ENCODE measurements at regions not wholly inside any gene's neighbourhood (a gene's known extent, or its start where the extent isn't known, plus 50 kb on each side); places are given as distances from the start of the nearest gene placed in this dataset.

DNA sequence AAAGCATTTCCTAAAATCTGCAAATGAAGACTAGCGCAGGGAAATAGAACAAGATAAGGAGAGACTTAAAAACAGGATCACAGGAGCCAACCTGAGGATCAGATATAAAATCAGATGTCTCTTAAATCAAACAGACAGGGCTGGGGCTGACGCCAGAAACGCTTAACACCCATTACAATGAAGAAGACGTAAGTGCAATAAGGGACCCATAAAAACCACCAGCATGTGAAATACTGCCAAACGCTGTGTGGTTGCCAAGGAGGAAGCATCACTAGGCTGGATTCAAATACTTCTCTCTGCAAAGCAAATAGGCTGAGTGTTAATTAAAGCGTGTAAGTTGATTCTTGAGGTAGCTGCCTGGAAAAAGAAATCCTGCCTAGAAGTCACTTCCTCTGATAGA is 74.4 kb upstream of the ATP10B start:
- CTCF ChIA-PET = no interaction called here
- Histone ChIP-seq H3K27me3 (ENCODE audit: control insufficient read depth, insufficient read depth, low read length) (no peaks in the 10 kb centered on the region), H3K4me3 (ENCODE audit: low read depth, low read length) (no peak overlapping the region), H3K9me3 (ENCODE audit: control insufficient read depth, insufficient read depth, low read length) (no peaks in the 10 kb centered on the region), H3K27ac (ENCODE audit: low read depth, low read length) (no peak overlapping the region)
- POLR2A ChIA-PET = no interaction called here
- DNase-seq (ENCODE audit: low read depth, low spot score) = no peak
- TF ChIP-seq, protein P1, sequence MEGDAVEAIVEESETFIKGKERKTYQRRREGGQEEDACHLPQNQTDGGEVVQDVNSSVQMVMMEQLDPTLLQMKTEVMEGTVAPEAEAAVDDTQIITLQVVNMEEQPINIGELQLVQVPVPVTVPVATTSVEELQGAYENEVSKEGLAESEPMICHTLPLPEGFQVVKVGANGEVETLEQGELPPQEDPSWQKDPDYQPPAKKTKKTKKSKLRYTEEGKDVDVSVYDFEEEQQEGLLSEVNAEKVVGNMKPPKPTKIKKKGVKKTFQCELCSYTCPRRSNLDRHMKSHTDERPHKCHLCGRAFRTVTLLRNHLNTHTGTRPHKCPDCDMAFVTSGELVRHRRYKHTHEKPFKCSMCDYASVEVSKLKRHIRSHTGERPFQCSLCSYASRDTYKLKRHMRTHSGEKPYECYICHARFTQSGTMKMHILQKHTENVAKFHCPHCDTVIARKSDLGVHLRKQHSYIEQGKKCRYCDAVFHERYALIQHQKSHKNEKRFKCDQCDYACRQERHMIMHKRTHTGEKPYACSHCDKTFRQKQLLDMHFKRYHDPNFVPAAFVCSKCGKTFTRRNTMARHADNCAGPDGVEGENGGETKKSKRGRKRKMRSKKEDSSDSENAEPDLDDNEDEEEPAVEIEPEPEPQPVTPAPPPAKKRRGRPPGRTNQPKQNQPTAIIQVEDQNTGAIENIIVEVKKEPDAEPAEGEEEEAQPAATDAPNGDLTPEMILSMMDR (IDR thresholded peaks at IDR 0.05; ENCODE audit: low read depth, low read length) = no peak

DNA sequence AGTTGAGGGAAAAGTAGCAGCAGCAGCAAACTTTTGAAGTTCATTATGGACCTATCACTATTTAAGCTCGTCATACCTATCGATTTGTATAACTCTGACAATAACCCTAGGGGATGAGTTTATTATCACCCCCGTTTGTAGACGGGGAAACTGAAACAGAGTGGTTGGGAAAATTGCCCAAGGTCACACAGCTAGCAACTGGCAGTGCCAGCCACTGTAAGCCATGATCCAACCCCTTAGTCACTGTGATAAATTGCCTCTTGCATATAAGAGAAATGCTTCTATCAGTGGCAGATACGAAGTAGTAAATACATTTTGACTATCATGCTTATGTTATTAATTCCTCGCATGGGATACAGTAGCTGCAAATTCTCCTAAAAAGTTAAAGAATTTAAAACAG is 73.3 kb upstream of the ATP10B start:
- ChIA-PET CTCF (no interaction called here), POLR2A (no interaction called here)
- TF ChIP-seq, protein P1 (IDR thresholded peaks at IDR 0.05; ENCODE audit: low read depth, low read length) = no peak
- Histone ChIP-seq H3K9me3 (ENCODE audit: control insufficient read depth, insufficient read depth, low read length) (no peaks in the 10 kb centered on the region), H3K27ac (ENCODE audit: low read depth, low read length) (no peak overlapping the region), H3K27me3 (ENCODE audit: control insufficient read depth, insufficient read depth, low read length) (no peaks in the 10 kb centered on the region), H3K4me3 (ENCODE audit: low read depth, low read length) (no peak overlapping the region)
- DNase-seq (ENCODE audit: low read depth, low spot score) = no peak

DNA sequence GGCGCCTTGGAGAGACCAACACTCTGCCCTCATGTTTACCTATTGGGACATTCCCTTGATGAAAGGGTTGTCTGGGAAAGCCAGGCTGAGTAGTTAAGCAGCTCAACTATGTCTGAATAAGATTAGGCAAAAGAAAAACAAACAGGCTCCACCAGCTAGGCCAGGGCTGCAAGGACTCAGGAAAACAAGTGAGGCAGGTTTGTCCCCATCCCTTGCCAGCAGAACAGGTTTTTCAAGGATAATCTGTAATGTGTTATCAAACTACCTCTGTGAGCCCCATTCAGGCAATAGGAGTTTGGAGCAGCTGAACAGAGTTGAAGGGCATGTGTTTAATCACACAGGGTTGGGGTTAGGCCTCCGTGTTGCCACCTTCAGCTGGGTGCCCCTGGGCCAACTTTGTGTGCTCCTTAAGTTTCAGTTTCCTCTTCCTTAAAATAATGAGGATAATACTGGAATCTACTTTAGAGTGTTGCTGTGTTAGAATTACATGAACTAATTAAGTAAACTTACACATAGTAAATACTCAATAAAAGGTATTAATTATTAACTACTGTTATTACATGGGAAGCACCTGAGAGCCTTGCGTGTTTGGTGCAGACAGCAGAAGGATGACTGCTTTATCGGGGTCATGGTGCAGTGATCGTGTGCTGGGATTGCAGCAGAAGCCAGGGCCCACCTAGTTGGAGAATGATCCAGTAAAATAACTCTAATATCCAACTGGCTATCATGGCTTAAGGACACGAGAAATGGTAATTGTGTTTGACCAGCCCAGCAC is 72.1 kb upstream of the ATP10B start:
- CTCF ChIA-PET = no interaction called here
- no peak overlapping the region for H3K4me3 ChIP-seq (ENCODE audit: low read depth, low read length)
- POLR2A ChIA-PET = no interaction called here

DNA sequence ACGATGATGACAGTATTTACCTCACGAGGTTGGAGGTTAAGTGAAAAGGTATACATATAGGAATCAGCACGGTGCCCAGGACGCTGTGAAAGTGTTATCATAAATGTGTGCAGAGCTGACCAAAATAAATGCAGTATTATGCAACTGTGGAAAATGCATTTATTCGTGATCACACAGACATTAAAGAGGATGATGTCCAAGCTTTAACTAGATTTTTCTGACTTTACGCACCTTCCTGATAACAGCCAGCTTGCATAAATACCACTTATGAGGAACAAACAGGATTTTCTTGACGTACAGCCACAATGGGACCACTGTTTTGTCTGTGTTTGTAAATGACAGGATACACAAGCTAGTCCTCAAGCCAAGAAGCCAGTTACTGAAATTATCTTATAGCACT is 71.4 kb upstream of the ATP10B start:
- Histone ChIP-seq H3K27me3 (ENCODE audit: control insufficient read depth, insufficient read depth, low read length) (no peaks in the 10 kb centered on the region), H3K9me3 (ENCODE audit: control insufficient read depth, insufficient read depth, low read length) (no peaks in the 10 kb centered on the region; the same call in 1 of the 2 replicates), H3K4me3 (ENCODE audit: low read depth, low read length) (no peak overlapping the region), H3K27ac (ENCODE audit: low read depth, low read length) (no peak overlapping the region)
- no peak for DNase-seq (ENCODE audit: low read depth, low spot score)
- TF ChIP-seq, protein P1 (IDR thresholded peaks at IDR 0.05; ENCODE audit: low read depth, low read length) = no peak
- ChIA-PET POLR2A (no interaction called here), CTCF (no interaction called here)

More for the DNA sequence above, 72.1 kb upstream of the ATP10B start:
- no peaks in the 10 kb centered on the region for H3K27me3 ChIP-seq (ENCODE audit: control insufficient read depth, insufficient read depth, low read length)
- TF ChIP-seq, protein P1 (IDR thresholded peaks at IDR 0.05; ENCODE audit: low read depth, low read length) = no peak
- no peaks in the 10 kb centered on the region for H3K9me3 ChIP-seq (ENCODE audit: control insufficient read depth, insufficient read depth, low read length)
- DNase-seq (ENCODE audit: low read depth, low spot score) = no peak
- no peak overlapping the region for H3K27ac ChIP-seq (ENCODE audit: low read depth, low read length)

DNA sequence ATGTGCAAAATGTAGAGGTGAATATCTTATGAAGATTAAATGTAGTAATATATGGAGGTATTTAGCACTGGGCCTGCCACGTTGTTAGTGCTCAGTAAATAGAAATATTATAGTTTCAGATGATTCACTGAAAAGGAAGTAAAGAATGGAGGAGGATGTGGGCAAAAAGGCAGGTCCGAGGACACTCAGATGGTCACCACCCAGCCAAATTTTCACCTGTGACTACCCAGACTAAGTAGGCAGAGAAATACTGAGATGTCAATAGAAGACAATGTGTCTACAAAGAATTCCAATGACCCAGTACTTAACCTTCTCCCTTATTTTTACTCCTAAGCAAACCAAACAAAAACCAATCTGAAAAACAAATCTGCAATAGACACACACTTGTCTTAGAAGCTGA is 70.3 kb upstream of the ATP10B start:
- POLR2A ChIA-PET = no interaction called here
- CTCF ChIA-PET = no interaction called here
- Histone ChIP-seq H3K27ac (ENCODE audit: low read depth, low read length) (no peak overlapping the region), H3K27me3 (ENCODE audit: control insufficient read depth, insufficient read depth, low read length) (no peaks in the 10 kb centered on the region), H3K9me3 (ENCODE audit: control insufficient read depth, insufficient read depth, low read length) (no peaks in the 10 kb centered on the region; the same call in 1 of the 2 replicates), H3K4me3 (ENCODE audit: low read depth, low read length) (no peak overlapping the region)
- TF ChIP-seq, protein P1 (IDR thresholded peaks at IDR 0.05; ENCODE audit: low read depth, low read length) = no peak
- no peak for DNase-seq (ENCODE audit: low read depth, low spot score)
